Ramos (cell line): ENCODE measurements at regions not wholly inside any gene's neighbourhood (a gene's known extent, or its start where the extent isn't known, plus 50 kb on each side); places are given as distances from the start of the nearest gene placed in this dataset.

Experiments used
- in situ Hi-C: fragments of 300-500 bp; cut with MboI; formaldehyde crosslinking; loops from one replicate; pipeline ENCODE4 v1.14.3; 2022; ENCODE audit warnings: low sequenced_read_pairs; ENCODE audit not compliant: unreplicated experiment

- in situ Hi-C loops = no loop called here
Observed at GRCh38 chr4:43337707-43338106, 445.2 kb downstream of the GRXCR1 start.

- in situ Hi-C loops = no loop called here
Observed at GRCh38 chr4:43339435-43339834, 446.9 kb downstream of the GRXCR1 start.

- in situ Hi-C loops = no loop called here
Observed at GRCh38 chr4:43341741-43342140, 449.2 kb downstream of the GRXCR1 start.

GRCh38 chr4:43343298-43343697, 450.8 kb downstream of the GRXCR1 start:
- in situ Hi-C loops = no loop called here

GRCh38 chr4:43345323-43345925, 452.9 kb downstream of the GRXCR1 start:
- in situ Hi-C loops = no loop called here

GRCh38 chr4:43348591-43348990, 456.1 kb downstream of the GRXCR1 start:
- in situ Hi-C loops = no loop called here

- in situ Hi-C loops = no loop called here
Observed at GRCh38 chr4:43351970-43352806, 459.7 kb downstream of the GRXCR1 start.

- in situ Hi-C loops = no loop called here
Observed at GRCh38 chr4:43352859-43353258, 460.3 kb downstream of the GRXCR1 start.

- in situ Hi-C loops = no loop called here
Observed at GRCh38 chr4:43353552-43353951, 461.0 kb downstream of the GRXCR1 start.

GRCh38 chr4:43356786-43357185, 464.3 kb downstream of the GRXCR1 start:
- in situ Hi-C loops = no loop called here

GRCh38 chr4:43357252-43357974, 464.9 kb downstream of the GRXCR1 start:
- in situ Hi-C loops = no loop called here

- in situ Hi-C loops = no loop called here
Observed at GRCh38 chr4:43360296-43360695, 467.8 kb downstream of the GRXCR1 start.

GRCh38 chr4:43362875-43363636, 470.5 kb downstream of the GRXCR1 start:
- in situ Hi-C loops = no loop called here

- in situ Hi-C loops = no loop called here
Observed at GRCh38 chr4:43369036-43369594, 476.6 kb downstream of the GRXCR1 start.

GRCh38 chr4:43373201-43373600, 480.7 kb downstream of the GRXCR1 start:
- in situ Hi-C loops = no loop called here

GRCh38 chr4:43374216-43374751, 481.8 kb downstream of the GRXCR1 start:
- in situ Hi-C loops = no loop called here

GRCh38 chr4:43379016-43379415, 486.5 kb downstream of the GRXCR1 start:
- in situ Hi-C loops = no loop called here

- in situ Hi-C loops = no loop called here
Observed at GRCh38 chr4:43380093-43380492, 487.6 kb downstream of the GRXCR1 start.

- in situ Hi-C loops = no loop called here
Observed at GRCh38 chr4:43391069-43391468, 498.6 kb downstream of the GRXCR1 start.

- in situ Hi-C loops = no loop called here
Observed at GRCh38 chr4:43394976-43395375, 502.5 kb downstream of the GRXCR1 start.
